Body of pancreas (tissue), 4 donors: ENCODE measurements at regions not wholly inside any gene's neighbourhood (a gene's known extent, or its start where the extent isn't known, plus 50 kb on each side); places are given as distances from the start of the nearest gene placed in this dataset.

Source experiments
- POLR2A ChIP-seq, 3 donors: fragments of 450-650 bp; IDR thresholded peaks; one replicate each; pipeline ENCODE4 v1.6.1; 2016; ENCODE audit warnings: antibody characterized with exemption in 3 of 3, mild to moderate bottlenecking in 2 of 3
- TF ChIP-seq, protein P1 (sequence below), 7 experiments: fragments of 450-650 bp in 4 of 7; fragments of 200-600 bp in 3 of 7; sonication (generic) in 3 of 7; IDR thresholded peaks; one replicate each; pipeline ENCODE4 v1.5.1; 2016 to 2019; ENCODE audit warnings: antibody characterized with exemption in 7 of 7

DNA sequence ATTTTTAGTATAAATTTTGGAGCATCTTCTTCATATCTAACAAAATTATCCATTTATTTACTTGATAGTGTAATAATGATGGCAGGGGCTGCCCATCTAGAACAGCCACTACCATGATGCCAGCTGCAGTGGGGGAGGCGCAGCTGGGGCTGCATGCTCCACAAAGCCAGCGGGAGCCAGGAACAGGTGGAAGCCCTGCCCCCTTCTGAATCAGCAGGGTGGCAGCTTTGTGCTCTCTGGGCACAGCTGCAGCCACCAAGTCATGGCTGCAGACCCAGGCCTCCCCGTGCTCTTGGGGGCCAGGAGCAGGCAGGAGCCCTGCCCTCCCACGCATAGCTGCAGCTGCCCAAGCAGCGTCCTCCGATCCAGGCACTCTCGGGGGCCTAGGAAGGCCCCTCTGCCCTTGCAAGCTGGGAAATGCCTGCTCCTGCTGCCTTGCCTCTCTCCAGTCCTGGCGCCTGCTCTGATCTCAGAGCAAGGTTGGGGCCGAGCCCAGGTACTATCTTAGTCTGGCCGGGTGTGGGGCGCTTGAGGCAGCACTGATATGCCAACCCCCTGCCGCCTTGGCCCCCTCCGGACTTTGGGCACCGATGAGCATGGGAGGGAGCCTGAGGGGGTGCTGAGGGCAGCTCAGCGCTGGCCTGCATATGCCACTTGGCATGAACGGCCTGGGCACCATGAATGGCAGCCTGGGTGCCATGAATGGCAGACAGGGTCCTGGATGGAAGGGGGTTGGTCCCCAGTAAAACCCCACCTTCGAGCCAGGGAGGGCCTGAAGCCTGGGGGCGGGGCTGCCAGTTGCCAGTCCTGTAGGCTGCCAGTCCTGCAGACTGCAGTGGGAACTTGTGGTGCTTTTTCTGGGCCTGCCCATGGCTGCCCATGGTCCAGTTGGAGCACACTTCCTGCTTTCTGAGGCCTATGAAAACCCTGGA, 1110.8 kb upstream of the POT1 start:
- TF ChIP-seq, protein P1, sequence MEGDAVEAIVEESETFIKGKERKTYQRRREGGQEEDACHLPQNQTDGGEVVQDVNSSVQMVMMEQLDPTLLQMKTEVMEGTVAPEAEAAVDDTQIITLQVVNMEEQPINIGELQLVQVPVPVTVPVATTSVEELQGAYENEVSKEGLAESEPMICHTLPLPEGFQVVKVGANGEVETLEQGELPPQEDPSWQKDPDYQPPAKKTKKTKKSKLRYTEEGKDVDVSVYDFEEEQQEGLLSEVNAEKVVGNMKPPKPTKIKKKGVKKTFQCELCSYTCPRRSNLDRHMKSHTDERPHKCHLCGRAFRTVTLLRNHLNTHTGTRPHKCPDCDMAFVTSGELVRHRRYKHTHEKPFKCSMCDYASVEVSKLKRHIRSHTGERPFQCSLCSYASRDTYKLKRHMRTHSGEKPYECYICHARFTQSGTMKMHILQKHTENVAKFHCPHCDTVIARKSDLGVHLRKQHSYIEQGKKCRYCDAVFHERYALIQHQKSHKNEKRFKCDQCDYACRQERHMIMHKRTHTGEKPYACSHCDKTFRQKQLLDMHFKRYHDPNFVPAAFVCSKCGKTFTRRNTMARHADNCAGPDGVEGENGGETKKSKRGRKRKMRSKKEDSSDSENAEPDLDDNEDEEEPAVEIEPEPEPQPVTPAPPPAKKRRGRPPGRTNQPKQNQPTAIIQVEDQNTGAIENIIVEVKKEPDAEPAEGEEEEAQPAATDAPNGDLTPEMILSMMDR (IDR thresholded peaks at IDR 0.05): no peak
- TF ChIP-seq POLR2A (IDR thresholded peaks at IDR 0.05): no peak
